Psoas muscle (tissue), 7 donors: ENCODE measurements at regions not wholly inside any gene's neighbourhood (a gene's known extent, or its start where the extent isn't known, plus 50 kb on each side); places are given as distances from the start of the nearest gene placed in this dataset.

Source experiments
- ATAC-seq, 4 donors: fragments of 200-7000 bp; cut with Tn5 transposase; one replicate each; pipeline ENCODE4 v1.9.1; 2020; ENCODE audit warnings: moderate library complexity in 3 of 4, mild to moderate bottlenecking in 2 of 4
- DNase-seq, 2 donors: peaks; one replicate each; pipeline ENCODE4 v3.0.0-alpha.2; 2020
- H3K27ac ChIP-seq: fragments of 200-600 bp; one replicate; pipeline ENCODE4 v1.8.0; 2022
- H3K27me3 ChIP-seq, 3 donors: fragments of 200-600 bp in 1 of 3; one replicate each; pipeline versions ENCODE4 v1.6.1 to v1.8.0; 2013 to 2022; ENCODE audit warnings: low read length in 2 of 3, mild to moderate bottlenecking in 2 of 3, moderate library complexity in 1 of 3; ENCODE audit not compliant: insufficient read depth in 3 of 3
- H3K36me3 ChIP-seq, 2 donors: fragments of 200-600 bp in 1 of 2; one replicate each; pipeline versions ENCODE4 v1.6.1 to v1.8.0; 2013 to 2022; ENCODE audit warnings: low read depth in 1 of 2, mild to moderate bottlenecking in 1 of 2, moderate library complexity in 1 of 2; ENCODE audit not compliant: insufficient read depth in 1 of 2
- H3K4me1 ChIP-seq: fragments of 200-600 bp; one replicate; pipeline ENCODE4 v1.8.0; 2022
- H3K4me3 ChIP-seq: fragments of 200-600 bp; one replicate; pipeline ENCODE4 v1.8.0; 2022; ENCODE audit warnings: mild to moderate bottlenecking
- H3K9me3 ChIP-seq: fragments of 200-600 bp; one replicate; pipeline ENCODE4 v1.8.0; 2022
- CTCF ChIP-seq: fragments of 200-600 bp; IDR thresholded peaks from one replicate; pipeline ENCODE4 v1.8.0; 2022; ENCODE audit warnings: antibody characterized with exemption
- WGBS, 3 donors: extraction: QIAGEN DNeasy Blood & Tissue Kit; methylation state at CpG; one replicate each; pipeline versions ENCODE4 v1.1.6 to v1.1.7; 2013; 5-methylcytosine and 5-hydroxymethylcytosine counted together
- intact Hi-C, 2 donors: fragments of 100-400 bp; cut with DNase I; formaldehyde crosslinking; loops; one replicate each; pipeline versions ENCODE4 v1.11.0 to v1.14.2; 2022
- donor health status: healthy with polysubstance abuse.
- donor health status: DM: no; HTN: no; CAD: no; lungs with moderate emphysema.
- donor health status: Bipolar disorder and iron deficiency.
- donor health status: healthy.
- donor health status: DM: yes; HTN: yes; CAD: no.
- donor health status: DM: no; HTN: no; CAD: no.
- donor health status: DM: yes; HTN: yes; CAD: no.

GRCh38 chr7:35463751-35464150 is 209.9 kb upstream of the TBX20 start:
- 53 to 78% (median 72%) methylated on average over 3 to 4 of the region's 4 CpGs for WGBS, 3 donors
- DNase-seq (no peak), ATAC-seq (no peak)
- intact Hi-C loops, result no loop called here
- Histone ChIP-seq H3K4me1 (no peaks in the 10 kb centered on the region), H3K4me3 (no peak overlapping the region), H3K27ac (no peak overlapping the region), H3K27me3 (peaks cover 0 to 2% (median 0%) of the 10 kb centered on the region in 3 donors), H3K36me3 (no peaks in the 10 kb centered on the region), H3K9me3 (no peaks in the 10 kb centered on the region)
- no peak for TF ChIP-seq CTCF

GRCh38 chr7:35463176-35463700 is 209.3 kb upstream of the TBX20 start:
- 74 to 82% (median 74%) methylated on average over 3 of the region's 3 CpGs for WGBS, 3 donors
- H3K36me3 ChIP-seq, result no peaks in the 10 kb centered on the region
- no peak overlapping the region for H3K27ac ChIP-seq
- H3K4me3 ChIP-seq, result no peak overlapping the region
- no peak for TF ChIP-seq CTCF
- H3K4me1 ChIP-seq, result no peaks in the 10 kb centered on the region
- intact Hi-C loops, result no loop called here
- ATAC-seq, result no peak
- H3K27me3 ChIP-seq, result peaks cover 0 to 2% (median 0%) of the 10 kb centered on the region in 3 donors
- H3K9me3 ChIP-seq, result no peaks in the 10 kb centered on the region
- DNase-seq, result no peak

GRCh38 chr7:35454575-35455385 is 200.9 kb upstream of the TBX20 start:
- intact Hi-C loops, result no loop called here
- H3K27me3 ChIP-seq, result peaks cover 0 to 37% (median 3%) of the 10 kb centered on the region in 3 donors
- no peak overlapping the region for H3K27ac ChIP-seq
- no peak for DNase-seq
- H3K4me1 ChIP-seq, result no peaks in the 10 kb centered on the region
- WGBS, 3 donors, result 10 to 12% (median 12%) methylated on average over 58 of the region's 58 CpGs
- H3K9me3 ChIP-seq, result no peaks in the 10 kb centered on the region
- no peaks in the 10 kb centered on the region for H3K36me3 ChIP-seq
- H3K4me3 ChIP-seq, result no peak overlapping the region
- no peak for ATAC-seq
- TF ChIP-seq CTCF, result no peak

- 43 to 55% (median 54%) methylated on average over 3 of the region's 3 CpGs for WGBS, 3 donors
- intact Hi-C loops, result no loop called here
- TF ChIP-seq CTCF, result no peak
- ATAC-seq (no peak), DNase-seq (no peak)
- Histone ChIP-seq H3K27me3 (peaks cover 0 to 26% (median 3%) of the 10 kb centered on the region in 3 donors), H3K27ac (no peak overlapping the region), H3K9me3 (no peaks in the 10 kb centered on the region), H3K36me3 (no peaks in the 10 kb centered on the region), H3K4me1 (no peaks in the 10 kb centered on the region), H3K4me3 (no peak overlapping the region)
These were observed 196.7 kb upstream of the TBX20 start for GRCh38 chr7:35450456-35451214.
